C4-2B (cell line): ENCODE measurements at regions not wholly inside any gene's neighbourhood (a gene's known extent, or its start where the extent isn't known, plus 50 kb on each side); places are given as distances from the start of the nearest gene placed in this dataset.

Experiments used
- CTCF ChIP-seq: fragments of 450-650 bp; conservative IDR thresholded peaks from 2 replicates; pipeline ENCODE4 v1.5.1; 2017; ENCODE audit warnings: mild to moderate bottlenecking
- ZFX ChIP-seq: fragments of 450-650 bp; IDR thresholded peaks from 2 replicates; pipeline ENCODE4 v1.6.1; 2017

GRCh38 chr2:2738684-2739083, 407.6 kb upstream of the MYT1L start:
- TF ChIP-seq CTCF (no peak), ZFX (no peak)
